GM23338 (cell line): ENCODE measurements at regions not wholly inside any gene's neighbourhood (a gene's known extent, or its start where the extent isn't known, plus 50 kb on each side); places are given as distances from the start of the nearest gene placed in this dataset. TPM values are rescaled to one million over a fixed set of nuclear protein-coding genes. Genes with fewer than 3 reads are reported as not detected.
"Not testable (repeated sequence)": the region's sequence is repeated elsewhere in the genome, so short reads cannot be mapped to it uniquely, and the experiment has no call there.

Experiments
- ATAC-seq: fragments of 200-7000 bp; cut with Tn5 transposase; 3 replicates; pipeline ENCODE4 v1.9.1; 2020
- DNase-seq: peaks from one replicate; pipeline ENCODE4 v3.0.0-alpha.2; 2015; ENCODE audit warnings: low spot score
- H2AFZ ChIP-seq: fragments of 200-600 bp; sonication (generic); 2 replicates; pipeline ENCODE4 v1.8.0; 2016; ENCODE audit warnings: antibody characterized with exemption, mild to moderate bottlenecking, moderate library complexity
- H3F3A ChIP-seq: fragments of 200-600 bp; sonication (generic); replicated peaks from 2 replicates; pipeline ENCODE4 v1.8.0; 2017; ENCODE audit warnings: antibody characterized with exemption, mixed run types, low read depth
- H3K27ac ChIP-seq: fragments of 200-600 bp; sonication (generic); 2 replicates; pipeline ENCODE4 v1.6.1; 2016; ENCODE audit warnings: low read depth
- H3K27me3 ChIP-seq: fragments of 200-600 bp; sonication (generic); 2 replicates; pipeline ENCODE4 v1.8.0; 2016; ENCODE audit warnings: mild to moderate bottlenecking, mixed run types, moderate library complexity; ENCODE audit not compliant: insufficient read depth
- H3K36me3 ChIP-seq: fragments of 200-600 bp; sonication (generic); 2 replicates; pipeline ENCODE4 v1.8.0; 2016; ENCODE audit warnings: mild to moderate bottlenecking; ENCODE audit not compliant: insufficient read depth
- H3K4me1 ChIP-seq: fragments of 200-600 bp; sonication (generic); 2 replicates; pipeline ENCODE4 v1.8.0; 2016; ENCODE audit warnings: mild to moderate bottlenecking, moderate library complexity; ENCODE audit not compliant: insufficient read depth
- H3K4me2 ChIP-seq: fragments of 200-600 bp; sonication (generic); 2 replicates; pipeline ENCODE4 v1.7.1; 2017; ENCODE audit warnings: mixed run types
- H3K4me3 ChIP-seq: fragments of 200-600 bp; sonication (generic); 2 replicates; pipeline ENCODE4 v1.6.1; 2016; ENCODE audit warnings: mixed run types
- H3K79me2 ChIP-seq: fragments of 200-600 bp; sonication (generic); replicated peaks from 2 replicates; pipeline ENCODE4 v1.8.0; 2017; ENCODE audit warnings: mild to moderate bottlenecking; ENCODE audit not compliant: insufficient read depth
- H3K9me2 ChIP-seq: fragments of 200-600 bp; sonication (generic); 2 replicates; pipeline ENCODE4 v1.8.0; 2017; ENCODE audit not compliant: insufficient read depth
- H4K20me1 ChIP-seq: fragments of 200-600 bp; sonication (generic); replicated peaks from 2 replicates; pipeline ENCODE4 v1.8.0; 2017; ENCODE audit warnings: mild to moderate bottlenecking; ENCODE audit not compliant: insufficient read depth
- H3K27ac Mint-ChIP-seq: 2 replicates; pipeline ENCODE4 v1.8.0; 2020; ENCODE audit warnings: inconsistent platforms, mild to moderate bottlenecking, moderate library complexity, mixed read lengths
- H3K27me3 Mint-ChIP-seq: 3 replicates; pipeline ENCODE4 v1.8.0; 2022; ENCODE audit warnings: low read depth, mild to moderate bottlenecking, moderate library complexity, mixed read lengths, inconsistent platforms; ENCODE audit not compliant: insufficient read depth, poor library complexity
- H3K36me3 Mint-ChIP-seq: 3 replicates; pipeline ENCODE4 v1.8.0; 2021; ENCODE audit warnings: low read depth, mild to moderate bottlenecking, inconsistent platforms, moderate library complexity, mixed read lengths
- H3K4me1 Mint-ChIP-seq: 3 replicates; pipeline ENCODE4 v1.8.0; 2020; ENCODE audit warnings: mild to moderate bottlenecking, inconsistent platforms, mixed read lengths
- H3K4me3 Mint-ChIP-seq: 3 replicates; pipeline ENCODE4 v1.8.0; 2021; ENCODE audit warnings: moderate library complexity, mild to moderate bottlenecking, inconsistent platforms, mixed read lengths
- H3K9me3 Mint-ChIP-seq: 3 replicates; pipeline ENCODE4 v1.8.0; 2020; ENCODE audit warnings: moderate library complexity, mild to moderate bottlenecking, inconsistent platforms, mixed read lengths
- small RNA-seq: library from RNA; depleted of rRNA; stranded (forward); fragments of <200 nt; gene quantifications from one replicate; pipeline ENCODE3, GENCODE V24; 2014; ENCODE audit warnings: low replicate concordance

DNA sequence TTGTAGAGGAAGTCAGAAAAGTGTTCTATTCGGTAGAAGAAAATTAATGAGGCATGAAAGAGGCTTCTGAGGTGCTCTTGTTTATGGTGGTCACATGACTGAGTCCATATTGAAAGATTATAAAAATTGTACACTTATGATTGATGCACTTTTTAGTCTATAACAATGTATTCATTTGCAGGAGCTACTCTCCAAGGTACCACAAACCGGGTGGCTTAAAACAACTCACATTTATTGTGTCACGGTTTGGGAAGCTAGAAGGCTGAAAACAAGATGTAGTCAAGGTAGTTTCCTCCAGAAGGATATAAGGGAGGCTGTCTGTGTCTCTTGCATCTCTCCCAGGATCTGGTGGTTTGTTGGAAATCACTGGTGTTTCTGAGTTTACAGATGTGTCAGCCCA lies 60.6 kb upstream of the GOLGA8M start:
- not testable (repeated sequence) for H3K9me3 Mint-ChIP-seq, H3K4me2 ChIP-seq, H3K4me1 ChIP-seq, DNase-seq, H3K4me3 ChIP-seq, H3K9me2 ChIP-seq, H2AFZ ChIP-seq, H3F3A ChIP-seq, H4K20me1 ChIP-seq, H3K27ac ChIP-seq, H3K36me3 ChIP-seq, H3K27ac Mint-ChIP-seq, H3K27me3 ChIP-seq, ATAC-seq, H3K79me2 ChIP-seq, H3K27me3 Mint-ChIP-seq, H3K4me1 Mint-ChIP-seq, H3K4me3 Mint-ChIP-seq, H3K36me3 Mint-ChIP-seq

Small RNA genes in the stretch of these regions (small RNA-seq; reads per million reads assigned to genes)
- gene AC055876.3, result not detected
